ENCODE measurements at regions not wholly inside any gene's neighbourhood (a gene's known extent, or its start where the extent isn't known, plus 50 kb on each side); places are given as distances from the start of the nearest gene placed in this dataset.
"Not testable (repeated sequence)": the region's sequence is repeated elsewhere in the genome, so short reads cannot be mapped to it uniquely, and the experiment has no call there.

- not testable (repeated sequence) for DNase-seq
These were observed 60.2 kb upstream of the SULF2 start for GRCh38 chr20:47845382-47845977.

- not testable (repeated sequence) for DNase-seq
These were observed 59.3 kb upstream of the SULF2 start for GRCh38 chr20:47844568-47844906.

GRCh38 chr20:47843886-47844567 is 58.7 kb upstream of the SULF2 start:
- no peak for DNase-seq

GRCh38 chr20:47842950-47843349 is 57.7 kb upstream of the SULF2 start:
- DNase-seq: not testable (repeated sequence)

- DNase-seq: not testable (repeated sequence)
These were observed 56.7 kb upstream of the SULF2 start for GRCh38 chr20:47842004-47842403.

GRCh38 chr20:47836256-47836817 is 51.1 kb upstream of the SULF2 start:
- DNase-seq: not testable (repeated sequence)
